Lower leg skin (tissue), 4 donors: ENCODE measurements at regions not wholly inside any gene's neighbourhood (a gene's known extent, or its start where the extent isn't known, plus 50 kb on each side); places are given as distances from the start of the nearest gene placed in this dataset.

Source experiments
- DNase-seq, 2 donors: peaks; one replicate each; pipeline ENCODE4 v3.0.0-alpha.2; 2019; ENCODE audit warnings: low spot score in 2 of 2
- H3K4me3 ChIP-seq: fragments of 200-600 bp; sonication (generic); 2 replicates; pipeline ENCODE4 v1.5.1; 2017; ENCODE audit warnings: mild to moderate bottlenecking, low read depth; ENCODE audit not compliant: poor library complexity, severe bottlenecking
- POLR2A ChIP-seq, 2 donors: fragments of 450-650 bp; IDR thresholded peaks; one replicate each; pipeline ENCODE4 v1.6.1; 2016 to 2017; ENCODE audit warnings: antibody characterized with exemption in 2 of 2, mild to moderate bottlenecking in 1 of 2, moderate library complexity in 1 of 2
- WGBS, 2 donors: methylation state at CpG; one replicate each; pipeline ENCODE4 v1.1.5; 2018; 5-methylcytosine and 5-hydroxymethylcytosine counted together
- intact Hi-C: fragments of 100-400 bp; cut with DNase I; formaldehyde crosslinking; loops from one replicate; pipeline ENCODE4 v1.15.0; 2023; ENCODE audit warnings: low total_unique reads
- TF ChIP-seq, protein P1 (sequence below), 3 donors: fragments of 450-650 bp; IDR thresholded peaks; one replicate each; pipeline ENCODE4 v1.5.1; 2016; ENCODE audit warnings: antibody characterized with exemption in 3 of 3, mild to moderate bottlenecking in 3 of 3, moderate library complexity in 2 of 3

GRCh38 chr2:19458427-19459003 lies 100.1 kb upstream of the OSR1 start:
- intact Hi-C loops, result no loop called here
- no peak for DNase-seq
- H3K4me3 ChIP-seq, result no peak overlapping the region
- 91 to 96% methylated on average over 1 of the region's 1 CpG for WGBS, 2 donors
- TF ChIP-seq, protein P1, sequence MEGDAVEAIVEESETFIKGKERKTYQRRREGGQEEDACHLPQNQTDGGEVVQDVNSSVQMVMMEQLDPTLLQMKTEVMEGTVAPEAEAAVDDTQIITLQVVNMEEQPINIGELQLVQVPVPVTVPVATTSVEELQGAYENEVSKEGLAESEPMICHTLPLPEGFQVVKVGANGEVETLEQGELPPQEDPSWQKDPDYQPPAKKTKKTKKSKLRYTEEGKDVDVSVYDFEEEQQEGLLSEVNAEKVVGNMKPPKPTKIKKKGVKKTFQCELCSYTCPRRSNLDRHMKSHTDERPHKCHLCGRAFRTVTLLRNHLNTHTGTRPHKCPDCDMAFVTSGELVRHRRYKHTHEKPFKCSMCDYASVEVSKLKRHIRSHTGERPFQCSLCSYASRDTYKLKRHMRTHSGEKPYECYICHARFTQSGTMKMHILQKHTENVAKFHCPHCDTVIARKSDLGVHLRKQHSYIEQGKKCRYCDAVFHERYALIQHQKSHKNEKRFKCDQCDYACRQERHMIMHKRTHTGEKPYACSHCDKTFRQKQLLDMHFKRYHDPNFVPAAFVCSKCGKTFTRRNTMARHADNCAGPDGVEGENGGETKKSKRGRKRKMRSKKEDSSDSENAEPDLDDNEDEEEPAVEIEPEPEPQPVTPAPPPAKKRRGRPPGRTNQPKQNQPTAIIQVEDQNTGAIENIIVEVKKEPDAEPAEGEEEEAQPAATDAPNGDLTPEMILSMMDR (IDR thresholded peaks at IDR 0.05), result no peak
- no peak for TF ChIP-seq POLR2A (IDR thresholded peaks at IDR 0.05)

DNA sequence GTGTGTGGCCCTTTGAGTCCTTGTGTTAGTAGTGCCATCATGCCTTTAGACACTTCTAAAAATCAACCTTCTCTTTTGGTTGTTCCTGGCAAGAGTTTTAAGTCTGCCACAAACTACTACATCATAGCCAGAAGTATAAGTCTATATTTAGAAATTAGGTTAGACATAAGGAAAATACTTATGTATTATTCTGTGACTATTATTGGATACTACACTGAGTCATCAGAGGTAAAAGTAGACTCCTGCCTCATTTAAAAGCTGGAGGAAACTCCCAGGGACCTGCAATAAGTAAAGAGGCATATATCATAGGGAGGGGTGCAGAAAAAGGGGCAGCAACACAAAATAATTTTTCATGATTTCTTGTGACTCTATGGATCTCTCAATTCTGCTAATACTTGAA lies 99.4 kb upstream of the OSR1 start:
- TF ChIP-seq POLR2A (IDR thresholded peaks at IDR 0.05), result no peak
- TF ChIP-seq, protein P1 (IDR thresholded peaks at IDR 0.05), result no peak
- H3K4me3 ChIP-seq, result no peak overlapping the region
- DNase-seq, result no peak
- intact Hi-C loops, result no loop called here

DNA sequence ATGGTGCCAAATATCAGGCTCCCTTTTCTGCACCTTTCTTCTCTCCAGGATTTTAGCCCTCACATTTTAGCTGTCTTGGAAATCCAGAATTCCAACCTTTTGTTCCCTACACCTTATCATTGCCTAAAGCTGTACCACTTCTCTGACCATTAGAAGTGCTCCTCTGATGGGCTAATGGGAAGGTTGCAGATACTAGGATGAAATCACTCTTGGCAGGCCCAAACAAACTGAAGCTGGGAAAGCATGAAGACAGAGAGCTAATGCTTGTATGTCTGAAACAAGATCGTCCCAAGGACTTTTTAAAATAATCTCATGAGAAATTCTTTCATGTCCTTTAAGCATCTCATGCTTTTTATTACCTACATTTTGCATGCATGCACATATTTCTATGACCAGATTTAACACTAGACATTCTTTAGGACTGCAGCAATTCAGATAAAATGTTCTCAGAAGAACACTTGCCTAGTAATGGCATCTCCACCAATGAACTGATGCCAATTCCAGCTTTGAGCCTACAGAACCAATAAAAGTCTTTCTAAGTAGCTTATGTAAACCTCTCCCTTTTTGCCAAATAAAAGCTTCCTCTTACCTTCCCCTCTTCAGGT lies 98.4 kb upstream of the OSR1 start:
- DNase-seq, result no peak
- intact Hi-C loops, result no loop called here
- 45 to 61% methylated on average over 1 of the region's 1 CpG for WGBS, 2 donors
- no peak for TF ChIP-seq POLR2A (IDR thresholded peaks at IDR 0.05)
- TF ChIP-seq, protein P1 (IDR thresholded peaks at IDR 0.05), result no peak
- H3K4me3 ChIP-seq, result no peak overlapping the region

DNA sequence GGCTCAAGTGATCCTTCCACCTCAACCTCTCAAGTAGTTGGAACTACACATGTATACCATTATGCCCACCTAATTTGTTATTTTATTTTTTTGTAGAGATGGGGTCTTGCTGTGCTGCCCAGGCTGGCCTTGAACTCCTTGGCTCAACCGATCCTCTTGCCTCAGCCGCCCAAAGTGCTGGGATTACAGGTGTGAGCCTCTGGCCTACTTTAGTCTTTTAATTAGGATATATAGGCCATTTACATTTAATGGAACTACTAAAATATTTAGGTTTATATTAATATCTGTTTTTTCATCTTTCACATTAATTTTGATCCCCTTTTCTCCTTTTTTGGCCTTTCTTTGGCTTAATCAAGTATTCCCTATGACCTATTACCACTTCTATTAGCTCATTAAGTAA lies 95.7 kb upstream of the OSR1 start:
- intact Hi-C loops, result no loop called here
- H3K4me3 ChIP-seq, result no peak overlapping the region
- 96 to 98% methylated on average over 2 of the region's 2 CpGs for WGBS, 2 donors
- no peak for TF ChIP-seq POLR2A (IDR thresholded peaks at IDR 0.05)
- TF ChIP-seq, protein P1 (IDR thresholded peaks at IDR 0.05), result no peak
- DNase-seq, result no peak

DNA sequence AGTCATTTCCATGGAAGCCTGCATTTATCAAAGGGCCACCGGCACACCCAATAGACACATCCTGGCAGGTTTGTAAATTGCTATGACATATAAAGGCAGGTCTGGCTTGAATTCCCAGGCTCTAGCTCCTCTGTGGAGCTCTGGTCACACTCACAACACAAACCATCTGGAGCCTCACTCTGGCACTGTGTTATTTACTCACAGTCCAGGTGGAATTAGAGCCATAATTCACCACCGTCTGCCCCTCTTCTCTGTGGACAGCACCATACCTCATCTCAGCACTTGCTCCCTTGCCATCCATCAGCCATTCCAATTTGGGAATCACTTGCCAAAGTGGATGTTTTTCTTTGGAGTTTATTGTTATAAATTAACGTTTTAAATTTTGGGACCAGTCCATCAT lies 84.3 kb upstream of the OSR1 start:
- TF ChIP-seq, protein P1 (IDR thresholded peaks at IDR 0.05), result no peak
- no peak for TF ChIP-seq POLR2A (IDR thresholded peaks at IDR 0.05)
- WGBS, 2 donors, result 76 to 78% methylated on average over 3 of the region's 3 CpGs
- H3K4me3 ChIP-seq, result no peak overlapping the region
- no peak for DNase-seq
- intact Hi-C loops, result no loop called here

DNA sequence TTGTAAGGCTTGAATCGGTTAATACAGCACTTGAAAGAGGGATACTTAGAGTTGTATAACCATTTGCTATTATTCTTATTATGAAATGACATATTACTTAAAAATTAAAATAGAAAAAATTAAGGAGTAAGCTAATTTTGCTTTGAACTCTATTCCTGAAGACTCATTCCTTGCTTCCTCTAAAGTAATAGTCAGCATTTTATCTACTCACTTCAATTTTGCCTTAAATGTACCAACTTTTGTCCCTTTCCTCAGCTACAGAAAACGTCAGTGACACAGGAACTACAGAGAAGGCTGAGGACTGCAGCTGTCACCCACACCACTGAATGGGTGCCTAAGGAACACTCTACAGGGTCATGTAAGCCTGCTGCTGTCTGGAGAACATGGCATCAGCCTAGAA lies 80.7 kb upstream of the OSR1 start:
- no peak for DNase-seq
- H3K4me3 ChIP-seq, result no peak overlapping the region
- WGBS, 2 donors, result 45 to 60% methylated on average over 2 of the region's 2 CpGs
- TF ChIP-seq POLR2A (IDR thresholded peaks at IDR 0.05), result no peak
- TF ChIP-seq, protein P1 (IDR thresholded peaks at IDR 0.05), result no peak
- intact Hi-C loops, result no loop called here
